DND-41 (cell line): ENCODE measurements at regions not wholly inside any gene's neighbourhood (a gene's known extent, or its start where the extent isn't known, plus 50 kb on each side); places are given as distances from the start of the nearest gene placed in this dataset.

Experiments
- CTCF ChIP-seq: IDR thresholded peaks from 2 replicates; pipeline ENCODE4 v1.5.1; 2012; ENCODE audit warnings: borderline replicate concordance, low read length, moderate library complexity, mild to moderate bottlenecking; ENCODE audit not compliant: poor library complexity, severe bottlenecking; ENCODE audit errors: extremely low read depth
- EZH2 ChIP-seq: IDR thresholded peaks from 3 replicates; pipeline ENCODE4 v1.6.1; 2012; ENCODE audit warnings: borderline replicate concordance, low read depth, mild to moderate bottlenecking, moderate library complexity, low read length, inconsistent platforms; ENCODE audit not compliant: severe bottlenecking

- TF ChIP-seq CTCF, result no peak
- no peak for TF ChIP-seq EZH2
Measured at GRCh38 chr20:39619271-39619785, 657.2 kb downstream of the DHX35 start.
